ENCODE measurements at regions not wholly inside any gene's neighbourhood (a gene's known extent, or its start where the extent isn't known, plus 50 kb on each side); places are given as distances from the start of the nearest gene placed in this dataset.

- TF ChIP-seq CTCF (IDR thresholded peaks at IDR 0.05 in 4 of 5, conservative IDR thresholded peaks at IDR 0.05 in 1 of 5) (no peak), POLR2A (IDR thresholded peaks at IDR 0.05) (no peak)
Measured at GRCh38 chr11:91230647-91231046, 994.0 kb upstream of the FAT3 start.
